Islet precursor cell (in vitro differentiated cells): ENCODE measurements at regions not wholly inside any gene's neighbourhood (a gene's known extent, or its start where the extent isn't known, plus 50 kb on each side); places are given as distances from the start of the nearest gene placed in this dataset.

ENCODE experiments used
- DNase-seq: peaks from one replicate; pipeline ENCODE4 v3.0.0-alpha.2; 2018

GRCh38 chr13:37927561-37927960 lies 58.0 kb upstream of the TRPC4 start:
- no peak for DNase-seq

- no peak for DNase-seq
Measured at GRCh38 chr13:37925878-37926473, 56.4 kb upstream of the TRPC4 start.

- no peak for DNase-seq
Measured at GRCh38 chr13:37923236-37923635, 53.7 kb upstream of the TRPC4 start.

GRCh38 chr13:37919329-37919880 lies 49.8 kb upstream of the TRPC4 start:
- no peak for DNase-seq
